Tibial nerve (tissue), 4 donors: ENCODE measurements at regions not wholly inside any gene's neighbourhood (a gene's known extent, or its start where the extent isn't known, plus 50 kb on each side); places are given as distances from the start of the nearest gene placed in this dataset.

Experiments
- CTCF ChIP-seq, 5 experiments: fragments of 200-600 bp in 3 of 5; fragments of 450-650 bp in 2 of 5; sonication (generic) in 3 of 5; IDR thresholded peaks; one replicate each; pipeline ENCODE4 v1.5.1; 2016 to 2019; ENCODE audit warnings: antibody characterized with exemption in 5 of 5, mild to moderate bottlenecking in 3 of 5, moderate library complexity in 2 of 5
- EP300 ChIP-seq, 2 donors: sonication (generic); formaldehyde crosslinking; IDR thresholded peaks; one replicate each; pipeline ENCODE4 v1.6.1; 2017; ENCODE audit warnings: antibody characterized with exemption in 2 of 2, mild to moderate bottlenecking in 1 of 2
- POLR2A ChIP-seq, 2 donors: fragments of 450-650 bp; IDR thresholded peaks; one replicate each; pipeline ENCODE4 v1.6.1; 2017; ENCODE audit warnings: antibody characterized with exemption in 2 of 2, mild to moderate bottlenecking in 2 of 2, moderate library complexity in 2 of 2

- no peak for TF ChIP-seq CTCF (IDR thresholded peaks at IDR 0.05)
- TF ChIP-seq EP300 (IDR thresholded peaks at IDR 0.05), result no peak
- no peak for TF ChIP-seq POLR2A (IDR thresholded peaks at IDR 0.05)
Measured at GRCh38 chr13:39189778-39190177, 151.5 kb downstream of the NHLRC3 start.
